ENCODE measurements at regions not wholly inside any gene's neighbourhood (a gene's known extent, or its start where the extent isn't known, plus 50 kb on each side); places are given as distances from the start of the nearest gene placed in this dataset.
"Not testable (repeated sequence)": the region's sequence is repeated elsewhere in the genome, so short reads cannot be mapped to it uniquely, and the experiment has no call there.

DNA sequence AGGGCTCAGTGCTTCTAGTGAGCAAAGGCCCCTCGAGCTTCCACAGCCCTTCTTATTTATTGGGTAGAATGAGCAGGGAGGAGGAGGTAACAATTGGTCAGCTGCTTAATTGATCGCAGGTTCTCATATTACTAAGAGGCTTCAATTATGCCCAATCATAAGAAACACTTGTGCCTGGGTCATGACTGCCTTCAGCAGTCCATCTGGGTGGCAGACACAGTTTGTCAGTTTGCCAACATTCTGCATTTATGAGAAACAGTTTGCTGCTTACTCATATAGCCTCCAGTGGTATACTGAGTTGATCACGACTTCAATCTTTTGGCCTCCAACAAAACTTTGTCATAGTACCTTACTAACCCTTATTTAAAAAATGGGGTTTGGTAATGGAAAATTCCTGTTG, 667.0 kb upstream of the MIS18BP1 start:
- not testable (repeated sequence) for TF ChIP-seq CTCF (IDR thresholded peaks at IDR 0.05); TAF1 (IDR thresholded peaks at IDR 0.05; ENCODE audit: borderline replicate concordance, low read depth, low read length); EZH2phosphoT487 (IDR thresholded peaks at IDR 0.05; ENCODE audit: borderline replicate concordance, low read depth); YY1 (IDR thresholded peaks at IDR 0.05; ENCODE audit: low read depth); EP300 (IDR thresholded peaks at IDR 0.05; ENCODE audit: borderline replicate concordance in 1 of 2, low read depth in 1 of 2, low read length in 1 of 2); REST (IDR thresholded peaks at IDR 0.05; ENCODE audit: low read depth, low read length); TCF12 (IDR thresholded peaks at IDR 0.05); RXRA (IDR thresholded peaks at IDR 0.05; ENCODE audit: borderline replicate concordance, low read depth); FOSL2 (IDR thresholded peaks at IDR 0.05; ENCODE audit: borderline replicate concordance, low read depth); SMC3 (IDR thresholded peaks at IDR 0.05; ENCODE audit: low read depth, low read length); CHD2 (IDR thresholded peaks at IDR 0.05; ENCODE audit: low read length, partially characterized antibody)
- TF ChIP-seq, protein P1, sequence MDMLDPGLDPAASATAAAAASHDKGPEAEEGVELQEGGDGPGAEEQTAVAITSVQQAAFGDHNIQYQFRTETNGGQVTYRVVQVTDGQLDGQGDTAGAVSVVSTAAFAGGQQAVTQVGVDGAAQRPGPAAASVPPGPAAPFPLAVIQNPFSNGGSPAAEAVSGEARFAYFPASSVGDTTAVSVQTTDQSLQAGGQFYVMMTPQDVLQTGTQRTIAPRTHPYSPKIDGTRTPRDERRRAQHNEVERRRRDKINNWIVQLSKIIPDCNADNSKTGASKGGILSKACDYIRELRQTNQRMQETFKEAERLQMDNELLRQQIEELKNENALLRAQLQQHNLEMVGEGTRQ (IDR thresholded peaks at IDR 0.05; ENCODE audit: borderline replicate concordance, low read depth, low read length): not testable (repeated sequence)
